GM23248 (cell line): ENCODE measurements at regions not wholly inside any gene's neighbourhood (a gene's known extent, or its start where the extent isn't known, plus 50 kb on each side); places are given as distances from the start of the nearest gene placed in this dataset.

ENCODE experiments used
- EZH2 ChIP-seq: fragments of 200-600 bp; sonication (generic); IDR thresholded peaks from 2 replicates; pipeline ENCODE4 v1.6.1; 2018; ENCODE audit warnings: antibody characterized with exemption, mild to moderate bottlenecking; ENCODE audit not compliant: insufficient read depth, poor library complexity, severe bottlenecking
- EZH2phosphoT487 ChIP-seq: fragments of 200-600 bp; sonication (generic); IDR thresholded peaks from 2 replicates; pipeline ENCODE4 v1.6.1; 2018; ENCODE audit warnings: antibody characterized with exemption, moderate library complexity, mild to moderate bottlenecking, low read depth; ENCODE audit not compliant: insufficient read depth

DNA sequence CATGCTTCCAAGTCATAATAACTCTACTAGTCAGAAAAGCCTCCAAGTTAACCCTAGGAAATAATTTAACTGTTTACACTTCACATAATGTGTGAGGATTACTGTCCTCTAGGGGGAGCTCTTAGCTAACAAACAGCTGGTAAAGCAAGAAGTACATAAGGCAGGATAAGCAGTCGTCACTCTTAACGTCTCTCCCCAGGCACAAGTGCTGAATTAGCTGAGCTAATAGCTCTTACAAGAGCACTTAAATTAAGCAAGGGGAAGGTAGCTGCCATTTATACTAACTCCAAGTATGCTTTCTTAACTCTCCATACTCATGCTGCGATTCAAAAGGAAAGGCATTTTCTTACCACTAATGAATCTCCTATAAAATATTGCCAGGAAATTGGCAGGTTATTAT, 79.3 kb upstream of the TSPAN11 start:
- TF ChIP-seq EZH2 (no peak), EZH2phosphoT487 (no peak)
